ENCODE measurements at regions not wholly inside any gene's neighbourhood (a gene's known extent, or its start where the extent isn't known, plus 50 kb on each side); places are given as distances from the start of the nearest gene placed in this dataset.

DNA sequence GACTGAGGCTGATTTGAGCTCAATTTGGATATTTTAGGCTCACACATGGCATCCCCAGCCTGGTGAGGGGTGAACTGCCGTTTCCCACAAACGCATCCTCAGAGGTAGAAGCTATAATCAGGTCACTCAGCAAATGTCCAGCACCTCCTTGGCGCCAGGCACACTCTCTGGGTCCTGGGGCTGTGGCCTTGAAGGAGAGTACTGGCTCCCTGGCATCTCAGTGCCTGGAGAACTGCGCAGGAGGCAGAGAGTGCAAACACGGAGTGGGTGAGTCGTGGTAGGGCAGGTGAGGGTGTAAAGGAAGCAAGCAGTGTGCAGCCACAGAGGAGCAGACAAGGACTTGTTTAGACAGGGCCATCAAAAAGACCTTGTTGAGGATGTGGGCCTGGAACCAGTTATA is 224.0 kb upstream of the ZNF32 start:
- Mint-ChIP-seq H3K9me3 (no peaks in the 10 kb centered on the region), H3K27ac (no peak overlapping the region), H3K36me3 (ENCODE audit: low read depth) (no peaks in the 10 kb centered on the region), H3K27me3 (no peaks in the 10 kb centered on the region), H3K4me1 (ENCODE audit: low read depth) (no peaks in the 10 kb centered on the region), H3K4me3 (no peak overlapping the region)
- H3K4me3 ChIP-seq (ENCODE audit: low read length), result no peak overlapping the region
- POLR2A ChIA-PET, result no interaction called here
- intact Hi-C loops (cut with DNase I, micrococcal nuclease), result no loop called here
- H3K27me3 ChIP-seq (ENCODE audit: control insufficient read depth in 1 of 2, insufficient read depth in 2 of 2, low read length in 2 of 2), result no peaks in the 10 kb centered on the region
- no peak overlapping the region for H3K27ac ChIP-seq (ENCODE audit: low read depth in 1 of 2, low read length in 2 of 2)
- DNase-seq (no peak), ATAC-seq (ENCODE audit: poor library complexity) (no peak)
- no peaks in the 10 kb centered on the region for H3K4me1 ChIP-seq (ENCODE audit: insufficient read depth, low read length)
- H3K36me3 ChIP-seq (ENCODE audit: insufficient read depth, low read length), result no peaks in the 10 kb centered on the region
- CTCF ChIA-PET, result no interaction called here
- H3K9me3 ChIP-seq (ENCODE audit: control insufficient read depth in 1 of 2, insufficient read depth in 1 of 2, low read length in 2 of 2), result no peaks in the 10 kb centered on the region
- no peak for TF ChIP-seq CTCF (IDR thresholded peaks at IDR 0.05)

GRCh38 chr10:43871545-43871944 is 222.9 kb upstream of the ZNF32 start:
- ChIA-PET CTCF (interaction anchor here (0.7 kb wide), 1 partner anchor 772 kb away, joined by 3 read pairs; no protein-coding TSS in a partner anchor), POLR2A (no interaction called here)
- Mint-ChIP-seq H3K27ac (no peak overlapping the region), H3K36me3 (ENCODE audit: low read depth) (no peaks in the 10 kb centered on the region), H3K4me3 (no peak overlapping the region), H3K4me1 (ENCODE audit: low read depth) (no peaks in the 10 kb centered on the region), H3K27me3 (no peaks in the 10 kb centered on the region), H3K9me3 (no peaks in the 10 kb centered on the region)
- intact Hi-C loops (cut with DNase I, micrococcal nuclease), result no loop called here
- Histone ChIP-seq H3K9me3 (ENCODE audit: control insufficient read depth in 1 of 2, insufficient read depth in 1 of 2, low read length in 2 of 2) (no peaks in the 10 kb centered on the region), H3K4me3 (ENCODE audit: low read length) (no peak overlapping the region), H3K27ac (ENCODE audit: low read depth in 1 of 2, low read length in 2 of 2) (no peak overlapping the region), H3K36me3 (ENCODE audit: insufficient read depth, low read length) (no peaks in the 10 kb centered on the region), H3K27me3 (ENCODE audit: control insufficient read depth in 1 of 2, insufficient read depth in 2 of 2, low read length in 2 of 2) (no peaks in the 10 kb centered on the region), H3K4me1 (ENCODE audit: insufficient read depth, low read length) (no peaks in the 10 kb centered on the region)
- DNase-seq (no peak), ATAC-seq (ENCODE audit: poor library complexity) (no peak)
- no peak for TF ChIP-seq CTCF (IDR thresholded peaks at IDR 0.05)

DNA sequence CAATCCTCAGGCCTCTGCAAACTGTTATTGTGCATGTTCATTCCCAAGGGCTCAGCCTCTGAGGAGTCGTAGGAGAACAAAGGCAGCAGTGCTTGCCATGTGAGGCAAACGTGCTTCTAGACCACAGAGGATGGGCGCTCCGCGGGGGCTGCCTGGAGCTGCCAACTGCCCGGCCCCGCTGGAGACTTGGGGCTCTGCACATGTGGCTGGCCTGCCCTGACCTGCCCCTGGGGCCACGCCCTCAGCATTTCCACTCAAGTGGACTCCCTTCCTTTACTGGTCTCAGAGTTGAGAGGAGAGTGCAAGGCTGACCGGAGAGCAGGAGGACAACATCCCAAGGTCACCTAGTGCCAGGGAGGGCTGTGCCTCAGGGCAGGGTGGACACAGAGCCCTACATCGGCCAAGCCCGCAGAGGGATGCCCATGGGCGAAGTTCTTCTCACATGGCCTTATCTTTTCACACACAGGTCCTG is 222.3 kb upstream of the ZNF32 start:
- no peaks in the 10 kb centered on the region for H3K36me3 ChIP-seq (ENCODE audit: insufficient read depth, low read length)
- ATAC-seq (ENCODE audit: poor library complexity), result no peak
- Mint-ChIP-seq H3K4me1 (ENCODE audit: low read depth) (no peaks in the 10 kb centered on the region), H3K27me3 (no peaks in the 10 kb centered on the region), H3K27ac (no peak overlapping the region), H3K36me3 (ENCODE audit: low read depth) (no peaks in the 10 kb centered on the region), H3K4me3 (no peak overlapping the region), H3K9me3 (no peaks in the 10 kb centered on the region)
- intact Hi-C loops (cut with DNase I, micrococcal nuclease), result no loop called here
- no peak for DNase-seq
- TF ChIP-seq CTCF (IDR thresholded peaks at IDR 0.05), result no peak
- H3K9me3 ChIP-seq (ENCODE audit: control insufficient read depth in 1 of 2, insufficient read depth in 1 of 2, low read length in 2 of 2), result no peaks in the 10 kb centered on the region
- no peak overlapping the region for H3K4me3 ChIP-seq (ENCODE audit: low read length)
- ChIA-PET CTCF (interaction anchor here (0.7 kb wide), 1 partner anchor 771 kb away, joined by 3 read pairs; no protein-coding TSS in a partner anchor), POLR2A (no interaction called here)
- no peaks in the 10 kb centered on the region for H3K27me3 ChIP-seq (ENCODE audit: control insufficient read depth in 1 of 2, insufficient read depth in 2 of 2, low read length in 2 of 2)
- no peaks in the 10 kb centered on the region for H3K4me1 ChIP-seq (ENCODE audit: insufficient read depth, low read length)
- no peak overlapping the region for H3K27ac ChIP-seq (ENCODE audit: low read depth in 1 of 2, low read length in 2 of 2)

Measured in CD4-positive, alpha-beta T cell (primary cell).